ENCODE measurements at regions not wholly inside any gene's neighbourhood (a gene's known extent, or its start where the extent isn't known, plus 50 kb on each side); places are given as distances from the start of the nearest gene placed in this dataset.

GRCh38 chr2:104664672-104665071 lies 189.2 kb upstream of the POU3F3 start:
- Histone ChIP-seq H3K36me3 (ENCODE audit: control insufficient read depth in 2 of 2, insufficient read depth in 1 of 2, low read length in 2 of 2) (no peaks in the 10 kb centered on the region), H3K4me1 (ENCODE audit: control insufficient read depth, insufficient read depth, low read length) (no peaks in the 10 kb centered on the region), H3K4me3 (ENCODE audit: low read depth, low read length) (no peak overlapping the region), H3K27ac (ENCODE audit: extremely low read depth, low read depth, low read length) (no peak overlapping the region), H3K9me3 (ENCODE audit: control insufficient read depth, insufficient read depth, low read depth, low read length) (no peaks in the 10 kb centered on the region)
- TF ChIP-seq ZFP41 (tag by site-specific recombination; IDR thresholded peaks at IDR 0.05; ENCODE audit: borderline replicate concordance) (no peak), AEBP2 (tag by site-specific recombination; IDR thresholded peaks at IDR 0.05; ENCODE audit: borderline replicate concordance) (no peak), ZBTB7A (tag by site-specific recombination; IDR thresholded peaks at IDR 0.05; ENCODE audit: low read depth) (no peak), ZNF76 (tag by site-specific recombination; IDR thresholded peaks at IDR 0.05; ENCODE audit: borderline replicate concordance, low read depth) (no peak), ZNF37A (tag by site-specific recombination; IDR thresholded peaks at IDR 0.05) (no peak), ZNF112 (tag by site-specific recombination; IDR thresholded peaks at IDR 0.05) (no peak), ZBTB26 (tag by site-specific recombination; optimal IDR thresholded peaks at IDR 0.05) (no peak), MEIS1 (CRISPR knock-in tag; IDR thresholded peaks at IDR 0.05; ENCODE audit: borderline replicate concordance) (no peak), ZNF837 (tag by site-specific recombination; IDR thresholded peaks at IDR 0.05) (no peak), ZNF664 (tag by site-specific recombination; IDR thresholded peaks at IDR 0.05) (no peak), REPIN1 (tag by site-specific recombination; IDR thresholded peaks at IDR 0.05; ENCODE audit: low read depth) (no peak), ZBTB44 (tag by site-specific recombination; IDR thresholded peaks at IDR 0.05) (no peak), WT1 (tag by site-specific recombination; IDR thresholded peaks at IDR 0.05) (no peak), PRDM2 (tag by site-specific recombination; IDR thresholded peaks at IDR 0.05; ENCODE audit: borderline replicate concordance) (no peak)
- ChIA-PET CTCF (no interaction called here), POLR2A (no interaction called here)

- Histone ChIP-seq H3K9me3 (ENCODE audit: control insufficient read depth, insufficient read depth, low read depth, low read length) (no peaks in the 10 kb centered on the region), H3K27ac (ENCODE audit: extremely low read depth, low read depth, low read length) (no peak overlapping the region), H3K4me3 (ENCODE audit: low read depth, low read length) (no peak overlapping the region), H3K36me3 (ENCODE audit: control insufficient read depth in 2 of 2, insufficient read depth in 1 of 2, low read length in 2 of 2) (no peaks in the 10 kb centered on the region), H3K4me1 (ENCODE audit: control insufficient read depth, insufficient read depth, low read length) (no peaks in the 10 kb centered on the region)
- CTCF ChIA-PET = interaction anchor here (0.6 kb wide), 1 partner anchor 13 kb away, joined by 3 read pairs; no protein-coding TSS in a partner anchor
- POLR2A ChIA-PET = no interaction called here
- no peak for TF ChIP-seq ZNF510 (tag by site-specific recombination; IDR thresholded peaks at IDR 0.05; ENCODE audit: insufficient replicate concordance)
- no peak for TF ChIP-seq TSHZ1 (tag by site-specific recombination; IDR thresholded peaks at IDR 0.05; ENCODE audit: borderline replicate concordance)
- no peak for TF ChIP-seq WT1 (tag by site-specific recombination; IDR thresholded peaks at IDR 0.05)
- no peak for TF ChIP-seq ZNF280D (tag by site-specific recombination; IDR thresholded peaks at IDR 0.05)
- no peak for TF ChIP-seq ZNF747 (tag by site-specific recombination; IDR thresholded peaks at IDR 0.05)
These were observed 185.3 kb upstream of the POU3F3 start for GRCh38 chr2:104668631-104669030.
